Epithelial cell of proximal tubule (primary cell): ENCODE measurements at regions not wholly inside any gene's neighbourhood (a gene's known extent, or its start where the extent isn't known, plus 50 kb on each side); places are given as distances from the start of the nearest gene placed in this dataset.
"Not testable (repeated sequence)": the region's sequence is repeated elsewhere in the genome, so short reads cannot be mapped to it uniquely, and the experiment has no call there.

Source experiments
- DNase-seq: peaks from one replicate; pipeline ENCODE4 v3.0.0-alpha.2; 2011; ENCODE audit warnings: low read depth
- H3K4me3 ChIP-seq: 2 replicates; pipeline ENCODE4 v1.5.1; 2011; ENCODE audit warnings: low read depth, mild to moderate bottlenecking, low read length
- CTCF ChIP-seq: conservative IDR thresholded peaks from 2 replicates; pipeline ENCODE4 v1.5.1; 2012; ENCODE audit warnings: low read depth, mild to moderate bottlenecking, low read length

- DNase-seq, result no peak
- no peak for TF ChIP-seq CTCF
Observed at GRCh38 chr20:16828666-16829305, 80.6 kb downstream of the OTOR start.

GRCh38 chr20:16835690-16836089 lies 87.5 kb downstream of the OTOR start:
- DNase-seq, result peak; percentile 31
- H3K4me3 ChIP-seq, result not testable (repeated sequence)

More at GRCh38 chr20:16828666-16829305, 80.6 kb downstream of the OTOR start:
- no peak overlapping the region for H3K4me3 ChIP-seq

GRCh38 chr20:16842486-16843120 lies 94.4 kb downstream of the OTOR start:
- no peak overlapping the region for H3K4me3 ChIP-seq
- no peak for DNase-seq
- TF ChIP-seq CTCF, result no peak

- no peak for DNase-seq
- TF ChIP-seq CTCF, result no peak
- no peak overlapping the region for H3K4me3 ChIP-seq
Observed at GRCh38 chr20:16844406-16844805, 96.2 kb downstream of the OTOR start.

- no peak for TF ChIP-seq CTCF
- DNase-seq, result peak; percentile 64
- no peak overlapping the region for H3K4me3 ChIP-seq
Observed at GRCh38 chr20:16846006-16846405, 97.8 kb downstream of the OTOR start.

- no peak overlapping the region for H3K4me3 ChIP-seq
- no peak for DNase-seq
- TF ChIP-seq CTCF, result no peak
Observed at GRCh38 chr20:16848061-16848460, 99.9 kb downstream of the OTOR start.

GRCh38 chr20:16848526-16848925 lies 100.4 kb downstream of the OTOR start:
- no peak for DNase-seq
- H3K4me3 ChIP-seq, result no peak overlapping the region
- TF ChIP-seq CTCF, result no peak
